MM.1S (cell line): ENCODE measurements at regions not wholly inside any gene's neighbourhood (a gene's known extent, or its start where the extent isn't known, plus 50 kb on each side); places are given as distances from the start of the nearest gene placed in this dataset.

Experiments used
- EZH2 ChIP-seq: fragments of 300-600 bp; sonication (generic); optimal IDR thresholded peaks from 2 replicates; pipeline ENCODE3; 2017; ENCODE audit warnings: low read depth, mild to moderate bottlenecking, antibody characterized with exemption, low read length, mixed read lengths
- EZH2phosphoT487 ChIP-seq: fragments of 300-600 bp; sonication (generic); IDR thresholded peaks from 2 replicates; pipeline ENCODE4 v1.6.1; 2018; ENCODE audit warnings: antibody characterized with exemption, low read length
- TF ChIP-seq, protein P1 (sequence below): fragments of 300-600 bp; sonication (generic); IDR thresholded peaks from 2 replicates; pipeline ENCODE4 v1.5.1; 2016; ENCODE audit warnings: antibody characterized with exemption, low read length, mixed read lengths

DNA sequence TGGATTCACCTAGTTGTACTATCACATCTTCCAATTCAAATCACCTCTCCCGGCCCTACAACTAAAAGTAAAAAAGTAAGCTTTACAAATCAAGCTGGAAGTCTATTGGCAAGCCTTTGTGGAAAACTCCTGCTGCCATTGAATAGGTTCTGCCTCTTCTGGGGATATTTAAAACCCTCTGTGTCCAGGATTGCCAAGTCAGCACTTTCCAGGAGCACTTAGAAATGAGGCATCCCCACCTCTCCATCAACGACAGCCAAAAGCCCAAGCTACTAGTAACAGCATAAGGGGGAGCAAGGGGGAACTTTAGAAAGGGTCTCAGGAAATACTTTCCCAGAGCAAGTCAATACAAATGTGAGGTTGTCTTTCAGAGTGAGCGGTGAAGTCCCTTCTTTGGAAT, 85.0 kb upstream of the OBI1 start:
- TF ChIP-seq, protein P1, sequence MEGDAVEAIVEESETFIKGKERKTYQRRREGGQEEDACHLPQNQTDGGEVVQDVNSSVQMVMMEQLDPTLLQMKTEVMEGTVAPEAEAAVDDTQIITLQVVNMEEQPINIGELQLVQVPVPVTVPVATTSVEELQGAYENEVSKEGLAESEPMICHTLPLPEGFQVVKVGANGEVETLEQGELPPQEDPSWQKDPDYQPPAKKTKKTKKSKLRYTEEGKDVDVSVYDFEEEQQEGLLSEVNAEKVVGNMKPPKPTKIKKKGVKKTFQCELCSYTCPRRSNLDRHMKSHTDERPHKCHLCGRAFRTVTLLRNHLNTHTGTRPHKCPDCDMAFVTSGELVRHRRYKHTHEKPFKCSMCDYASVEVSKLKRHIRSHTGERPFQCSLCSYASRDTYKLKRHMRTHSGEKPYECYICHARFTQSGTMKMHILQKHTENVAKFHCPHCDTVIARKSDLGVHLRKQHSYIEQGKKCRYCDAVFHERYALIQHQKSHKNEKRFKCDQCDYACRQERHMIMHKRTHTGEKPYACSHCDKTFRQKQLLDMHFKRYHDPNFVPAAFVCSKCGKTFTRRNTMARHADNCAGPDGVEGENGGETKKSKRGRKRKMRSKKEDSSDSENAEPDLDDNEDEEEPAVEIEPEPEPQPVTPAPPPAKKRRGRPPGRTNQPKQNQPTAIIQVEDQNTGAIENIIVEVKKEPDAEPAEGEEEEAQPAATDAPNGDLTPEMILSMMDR: no peak
- TF ChIP-seq EZH2 (no peak), EZH2phosphoT487 (no peak)
